ENCODE measurements at regions not wholly inside any gene's neighbourhood (a gene's known extent, or its start where the extent isn't known, plus 50 kb on each side); places are given as distances from the start of the nearest gene placed in this dataset.
A peak's percentile ranks its signal among the peaks of the same experiment; 100 is the strongest.

DNA sequence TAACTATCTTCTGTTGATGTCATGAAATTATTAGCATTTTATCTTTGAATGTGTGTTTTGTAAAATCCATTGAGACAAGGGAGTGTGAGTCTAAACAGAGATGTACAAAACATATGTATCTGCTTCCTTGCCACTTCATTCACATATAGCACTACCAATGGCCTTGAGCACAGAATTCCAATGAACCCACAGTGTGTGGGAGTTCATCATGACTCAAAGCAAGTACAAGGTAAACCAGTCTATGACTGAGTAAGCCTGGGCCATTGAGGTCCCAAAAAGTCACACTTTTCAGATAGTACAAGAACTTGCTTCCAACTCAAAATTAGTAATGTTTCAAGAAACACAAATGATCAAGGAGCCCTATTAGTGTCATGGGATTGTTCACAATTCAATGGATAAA lies 218.6 kb downstream of the MANEA start:
- Histone ChIP-seq H3K27ac (no peak overlapping the region), H3K4me1 (no peaks in the 10 kb centered on the region), H3K4me3 (no peak overlapping the region), H3K9me3 (no peaks in the 10 kb centered on the region), H3K36me3 (replicated peaks in 1 of 2; ENCODE audit: insufficient read depth in 1 of 2, low read depth in 2 of 2) (no peaks in the 10 kb centered on the region), H3K27me3 (no peaks in the 10 kb centered on the region)
- TF ChIP-seq POLR2A (IDR thresholded peaks at IDR 0.05) = no peak
- TF ChIP-seq, protein P1, sequence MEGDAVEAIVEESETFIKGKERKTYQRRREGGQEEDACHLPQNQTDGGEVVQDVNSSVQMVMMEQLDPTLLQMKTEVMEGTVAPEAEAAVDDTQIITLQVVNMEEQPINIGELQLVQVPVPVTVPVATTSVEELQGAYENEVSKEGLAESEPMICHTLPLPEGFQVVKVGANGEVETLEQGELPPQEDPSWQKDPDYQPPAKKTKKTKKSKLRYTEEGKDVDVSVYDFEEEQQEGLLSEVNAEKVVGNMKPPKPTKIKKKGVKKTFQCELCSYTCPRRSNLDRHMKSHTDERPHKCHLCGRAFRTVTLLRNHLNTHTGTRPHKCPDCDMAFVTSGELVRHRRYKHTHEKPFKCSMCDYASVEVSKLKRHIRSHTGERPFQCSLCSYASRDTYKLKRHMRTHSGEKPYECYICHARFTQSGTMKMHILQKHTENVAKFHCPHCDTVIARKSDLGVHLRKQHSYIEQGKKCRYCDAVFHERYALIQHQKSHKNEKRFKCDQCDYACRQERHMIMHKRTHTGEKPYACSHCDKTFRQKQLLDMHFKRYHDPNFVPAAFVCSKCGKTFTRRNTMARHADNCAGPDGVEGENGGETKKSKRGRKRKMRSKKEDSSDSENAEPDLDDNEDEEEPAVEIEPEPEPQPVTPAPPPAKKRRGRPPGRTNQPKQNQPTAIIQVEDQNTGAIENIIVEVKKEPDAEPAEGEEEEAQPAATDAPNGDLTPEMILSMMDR (IDR thresholded peaks at IDR 0.05) = no peak
- DNase-seq (no peak), ATAC-seq (no peak)
- intact Hi-C loops (cut with DNase I) = no loop called here

DNA sequence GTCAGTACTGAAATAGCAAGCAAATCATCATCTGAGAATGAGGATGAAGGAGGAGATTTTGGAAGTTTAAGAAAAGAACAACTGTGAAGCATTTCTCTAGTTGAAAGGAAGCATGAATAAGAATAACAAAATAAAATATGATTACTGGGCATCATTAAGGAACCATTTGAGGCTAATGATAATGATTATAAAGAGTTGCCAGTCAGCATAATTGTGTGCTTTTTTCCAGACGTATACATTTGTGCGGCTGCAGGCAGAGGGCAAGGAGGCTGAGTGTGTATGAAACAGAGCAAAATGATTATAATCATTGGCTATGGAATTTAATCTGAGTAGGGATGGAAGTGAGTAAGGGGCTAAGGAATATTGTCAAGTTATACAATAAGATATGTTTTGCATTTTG lies 218.7 kb upstream of the FUT9 start:
- no peaks in the 10 kb centered on the region for H3K27me3 ChIP-seq
- H3K9me3 ChIP-seq = no peaks in the 10 kb centered on the region
- H3K4me3 ChIP-seq = no peak overlapping the region
- no peak for DNase-seq
- no peaks in the 10 kb centered on the region for H3K4me1 ChIP-seq
- TF ChIP-seq POLR2A (IDR thresholded peaks at IDR 0.05) = no peak
- TF ChIP-seq, protein P1 (IDR thresholded peaks at IDR 0.05) = no peak
- intact Hi-C loops (cut with DNase I) = no loop called here
- H3K27ac ChIP-seq = no peak overlapping the region
- H3K36me3 ChIP-seq (replicated peaks in 1 of 2; ENCODE audit: insufficient read depth in 1 of 2, low read depth in 2 of 2) = no peaks in the 10 kb centered on the region
- 88 to 91% methylated on average over 2 of the region's 2 CpGs for WGBS, 2 donors
- no peak for ATAC-seq

DNA sequence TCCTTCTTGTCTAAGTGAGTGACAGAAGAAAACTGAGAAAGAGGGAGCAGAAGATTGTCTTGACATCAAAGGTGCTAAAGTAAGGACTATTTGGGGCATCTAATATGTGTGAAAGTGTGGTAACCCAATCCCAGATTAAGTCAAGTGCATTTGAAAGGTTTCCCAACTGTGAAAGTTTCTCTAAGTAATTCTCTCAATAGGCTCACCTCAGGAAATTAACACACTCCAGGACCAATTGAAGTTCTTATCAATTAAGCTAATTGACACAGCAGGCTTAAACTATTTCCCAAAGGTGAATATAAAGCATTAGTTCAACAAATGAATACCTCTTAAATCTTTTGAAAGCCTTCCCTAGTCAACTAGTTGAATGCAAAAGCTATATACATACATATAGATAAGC lies 212.8 kb upstream of the FUT9 start:
- no peaks in the 10 kb centered on the region for H3K4me1 ChIP-seq
- no peaks in the 10 kb centered on the region for H3K36me3 ChIP-seq (replicated peaks in 1 of 2; ENCODE audit: insufficient read depth in 1 of 2, low read depth in 2 of 2)
- H3K27ac ChIP-seq = no peak overlapping the region
- ATAC-seq = no peak
- TF ChIP-seq POLR2A (IDR thresholded peaks at IDR 0.05) = no peak
- TF ChIP-seq, protein P1 (IDR thresholded peaks at IDR 0.05) = no peak
- no peak for DNase-seq
- intact Hi-C loops (cut with DNase I) = no loop called here
- H3K4me3 ChIP-seq = no peak overlapping the region
- H3K9me3 ChIP-seq = no peaks in the 10 kb centered on the region
- H3K27me3 ChIP-seq = no peaks in the 10 kb centered on the region

DNA sequence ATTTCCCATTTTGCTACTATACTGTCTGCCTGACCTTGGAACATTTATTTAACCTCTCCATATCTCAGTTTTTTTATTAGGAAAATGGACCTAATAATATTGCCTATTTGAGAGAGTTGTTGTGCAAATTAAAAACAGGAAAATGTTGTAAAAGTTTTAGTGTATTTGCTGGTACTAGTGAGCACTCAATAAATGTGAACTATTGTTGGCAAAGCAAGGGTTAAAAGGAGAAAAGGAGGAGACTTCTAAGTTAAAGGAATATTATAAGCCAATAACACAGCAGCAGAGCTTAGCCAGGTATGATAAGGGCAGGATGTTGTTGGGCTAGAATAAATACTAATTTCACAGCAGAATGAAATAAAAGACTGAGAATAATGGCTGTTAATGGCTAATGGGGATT lies 211.9 kb upstream of the FUT9 start:
- Histone ChIP-seq H3K36me3 (replicated peaks in 1 of 2; ENCODE audit: insufficient read depth in 1 of 2, low read depth in 2 of 2) (no peaks in the 10 kb centered on the region), H3K27me3 (no peaks in the 10 kb centered on the region), H3K4me1 (no peaks in the 10 kb centered on the region), H3K9me3 (no peaks in the 10 kb centered on the region), H3K27ac (no peak overlapping the region), H3K4me3 (no peak overlapping the region)
- ATAC-seq (no peak), DNase-seq (no peak)
- TF ChIP-seq, protein P1 (IDR thresholded peaks at IDR 0.05) = no peak
- no peak for TF ChIP-seq POLR2A (IDR thresholded peaks at IDR 0.05)
- intact Hi-C loops (cut with DNase I) = no loop called here

DNA sequence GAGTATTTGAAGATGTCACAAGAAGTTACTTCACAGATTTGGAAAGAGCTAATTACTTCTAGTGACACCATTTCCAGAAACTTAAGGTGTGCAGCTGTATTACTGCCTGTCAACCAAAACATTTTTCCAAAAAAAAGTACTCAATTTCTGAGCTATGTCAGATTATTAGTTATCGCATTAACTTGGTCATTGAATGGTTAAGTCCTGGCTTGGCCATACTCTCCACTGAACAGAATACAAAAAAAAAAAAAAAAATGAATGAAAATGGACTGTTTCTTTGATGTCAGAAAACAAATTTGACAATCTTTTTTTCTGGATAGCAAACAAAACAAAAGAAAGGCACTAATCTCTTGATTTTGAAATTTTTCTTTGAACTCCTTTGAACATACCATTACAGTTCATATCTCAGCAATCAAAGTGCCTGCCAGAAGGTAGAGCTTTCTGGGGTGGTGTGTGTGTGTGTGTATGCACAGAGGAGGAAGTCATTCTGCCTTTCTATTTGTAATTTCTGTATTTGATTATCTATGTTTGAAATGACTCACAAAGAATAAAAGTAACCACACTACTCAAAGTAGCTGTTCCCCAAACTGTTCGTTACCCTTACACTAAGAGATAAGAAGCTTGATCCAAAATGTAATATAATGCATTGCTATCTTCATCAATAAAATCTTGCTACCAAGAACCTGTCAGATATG lies 210.8 kb upstream of the FUT9 start:
- peak in 2 of 4 donors; percentile 48 to 62 for DNase-seq
- peak overlapping the region in 1 of 4 donors; percentile 54 for H3K27ac ChIP-seq

More for the DNA sequence above, 210.8 kb upstream of the FUT9 start:
- no peaks in the 10 kb centered on the region for H3K36me3 ChIP-seq (replicated peaks in 1 of 2; ENCODE audit: insufficient read depth in 1 of 2, low read depth in 2 of 2)
- TF ChIP-seq, protein P1 (IDR thresholded peaks at IDR 0.05) = no peak
- no peak for TF ChIP-seq POLR2A (IDR thresholded peaks at IDR 0.05)
- H3K27me3 ChIP-seq = no peaks in the 10 kb centered on the region
- ATAC-seq = peak; percentile 75
- H3K4me1 ChIP-seq = no peaks in the 10 kb centered on the region
- WGBS, 2 donors = 49 to 56% methylated on average over 2 of the region's 2 CpGs
- no peaks in the 10 kb centered on the region for H3K9me3 ChIP-seq
- intact Hi-C loops (cut with DNase I) = no loop called here
- H3K4me3 ChIP-seq = no peak overlapping the region

Data from body of pancreas (tissue), 4 donors.